ENCODE measurements at regions not wholly inside any gene's neighbourhood (a gene's known extent, or its start where the extent isn't known, plus 50 kb on each side); places are given as distances from the start of the nearest gene placed in this dataset.
"Not testable (repeated sequence)": the region's sequence is repeated elsewhere in the genome, so short reads cannot be mapped to it uniquely, and the experiment has no call there.

DNA sequence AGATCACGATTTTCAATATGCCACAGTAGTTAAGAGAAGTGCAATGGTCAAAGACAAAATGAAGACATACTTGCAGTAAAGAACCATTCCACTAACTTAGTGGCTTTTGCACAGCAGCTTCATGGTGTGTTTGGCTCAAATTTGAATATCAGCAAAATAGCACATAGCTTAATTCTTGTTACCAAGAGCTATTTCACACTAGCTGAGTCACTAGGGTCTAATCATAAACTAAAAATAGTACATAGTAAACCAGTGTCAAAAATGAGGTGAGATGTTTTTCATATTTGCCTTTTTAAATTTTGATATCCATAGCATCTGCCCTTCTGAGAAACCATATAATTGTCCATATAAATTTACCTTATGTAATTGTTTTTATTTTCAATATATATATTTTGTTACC, 325.0 kb upstream of the LUZP2 start:
- Mint-ChIP-seq H3K27ac (ENCODE audit: unreplicated experiment) (no peak overlapping the region), H3K4me1 (ENCODE audit: low read depth, unreplicated experiment) (no peaks in the 10 kb centered on the region), H3K27me3 (ENCODE audit: low read depth, unreplicated experiment) (no peaks in the 10 kb centered on the region), H3K9me3 (ENCODE audit: unreplicated experiment) (no peaks in the 10 kb centered on the region), H3K4me3 (ENCODE audit: unreplicated experiment) (no peak overlapping the region), H3K36me3 (ENCODE audit: low read depth, unreplicated experiment) (no peaks in the 10 kb centered on the region)
- Histone ChIP-seq H3K27me3 (ENCODE audit: insufficient read depth, low read length) (no peaks in the 10 kb centered on the region), H3K36me3 (ENCODE audit: insufficient read depth, low read length) (no peaks in the 10 kb centered on the region), H3K4me1 (ENCODE audit: insufficient read depth, low read length) (no peaks in the 10 kb centered on the region), H3K9me3 (ENCODE audit: insufficient read depth, low read depth, low read length) (no peaks in the 10 kb centered on the region), H3K9ac (ENCODE audit: low read length) (no peak overlapping the region), H2AFZ (ENCODE audit: low read depth, low read length) (no peak overlapping the region), H3K4me2 (ENCODE audit: low read length) (no peak overlapping the region), H3K27ac (ENCODE audit: low read depth, low read length) (no peak overlapping the region), H3K79me2 (ENCODE audit: insufficient read depth, low read length) (no peaks in the 10 kb centered on the region), H4K20me1 (ENCODE audit: insufficient read depth, low read length) (no peaks in the 10 kb centered on the region), H3K4me3 (ENCODE audit: insufficient read depth, low read depth, low read length) (no peak overlapping the region)
- DNase-seq (ENCODE audit: low read depth) (no peak), FAIRE-seq (no peak)
- TF ChIP-seq EZH2 (IDR thresholded peaks at IDR 0.05; ENCODE audit: insufficient read depth, low read length) = no peak
- TF ChIP-seq, protein P1, sequence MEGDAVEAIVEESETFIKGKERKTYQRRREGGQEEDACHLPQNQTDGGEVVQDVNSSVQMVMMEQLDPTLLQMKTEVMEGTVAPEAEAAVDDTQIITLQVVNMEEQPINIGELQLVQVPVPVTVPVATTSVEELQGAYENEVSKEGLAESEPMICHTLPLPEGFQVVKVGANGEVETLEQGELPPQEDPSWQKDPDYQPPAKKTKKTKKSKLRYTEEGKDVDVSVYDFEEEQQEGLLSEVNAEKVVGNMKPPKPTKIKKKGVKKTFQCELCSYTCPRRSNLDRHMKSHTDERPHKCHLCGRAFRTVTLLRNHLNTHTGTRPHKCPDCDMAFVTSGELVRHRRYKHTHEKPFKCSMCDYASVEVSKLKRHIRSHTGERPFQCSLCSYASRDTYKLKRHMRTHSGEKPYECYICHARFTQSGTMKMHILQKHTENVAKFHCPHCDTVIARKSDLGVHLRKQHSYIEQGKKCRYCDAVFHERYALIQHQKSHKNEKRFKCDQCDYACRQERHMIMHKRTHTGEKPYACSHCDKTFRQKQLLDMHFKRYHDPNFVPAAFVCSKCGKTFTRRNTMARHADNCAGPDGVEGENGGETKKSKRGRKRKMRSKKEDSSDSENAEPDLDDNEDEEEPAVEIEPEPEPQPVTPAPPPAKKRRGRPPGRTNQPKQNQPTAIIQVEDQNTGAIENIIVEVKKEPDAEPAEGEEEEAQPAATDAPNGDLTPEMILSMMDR (IDR thresholded peaks at IDR 0.05; ENCODE audit: insufficient read depth, low read depth, low read length) = no peak

DNA sequence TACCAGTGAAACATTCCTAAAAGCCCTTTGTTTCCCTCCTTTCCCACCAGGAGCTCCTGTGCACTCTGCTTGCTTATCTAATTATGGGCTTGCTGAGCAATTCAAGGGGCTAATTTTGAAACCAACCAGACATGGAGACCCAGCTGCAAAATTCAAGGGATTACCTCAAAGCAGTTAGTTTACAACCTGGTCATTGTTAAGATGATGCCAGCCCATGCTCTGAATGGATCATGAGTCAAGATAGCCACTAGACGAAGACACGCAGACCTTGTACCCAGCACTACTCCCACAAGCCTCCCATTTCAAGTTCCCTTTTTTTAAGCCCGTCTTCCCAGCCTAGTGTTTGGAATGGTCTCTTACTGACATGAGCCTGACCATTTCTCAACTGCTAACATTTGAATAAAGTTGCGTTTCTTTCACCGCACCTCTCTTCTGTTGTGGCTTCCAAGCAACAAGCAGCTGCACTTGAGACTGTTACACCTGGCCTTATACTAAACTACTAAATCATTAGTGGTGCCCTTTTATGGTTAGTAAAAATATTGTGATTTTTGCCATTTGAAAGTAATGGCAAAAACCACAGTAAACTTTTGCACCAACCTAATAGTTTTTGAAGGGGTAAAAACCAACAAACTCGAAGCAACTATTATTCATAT, 315.3 kb upstream of the LUZP2 start:
- no peak overlapping the region for H3K9ac ChIP-seq (ENCODE audit: low read length)
- no peaks in the 10 kb centered on the region for H4K20me1 ChIP-seq (ENCODE audit: insufficient read depth, low read length)
- H2AFZ ChIP-seq (ENCODE audit: low read depth, low read length) = no peak overlapping the region
- no peaks in the 10 kb centered on the region for H3K9me3 Mint-ChIP-seq (ENCODE audit: unreplicated experiment)
- no peak overlapping the region for H3K27ac ChIP-seq (ENCODE audit: low read depth, low read length)
- no peak overlapping the region for H3K4me2 ChIP-seq (ENCODE audit: low read length)
- FAIRE-seq (no peak), DNase-seq (ENCODE audit: low read depth) (no peak)
- H3K27ac Mint-ChIP-seq (ENCODE audit: unreplicated experiment) = no peak overlapping the region
- no peaks in the 10 kb centered on the region for H3K79me2 ChIP-seq (ENCODE audit: insufficient read depth, low read length)
- no peaks in the 10 kb centered on the region for H3K27me3 Mint-ChIP-seq (ENCODE audit: low read depth, unreplicated experiment)
- no peaks in the 10 kb centered on the region for H3K9me3 ChIP-seq (ENCODE audit: insufficient read depth, low read depth, low read length)
- no peak overlapping the region for H3K4me3 ChIP-seq (ENCODE audit: insufficient read depth, low read depth, low read length)
- no peaks in the 10 kb centered on the region for H3K27me3 ChIP-seq (ENCODE audit: insufficient read depth, low read length)
- no peaks in the 10 kb centered on the region for H3K4me1 ChIP-seq (ENCODE audit: insufficient read depth, low read length)
- no peaks in the 10 kb centered on the region for H3K4me1 Mint-ChIP-seq (ENCODE audit: low read depth, unreplicated experiment)
- H3K36me3 ChIP-seq (ENCODE audit: insufficient read depth, low read length) = no peaks in the 10 kb centered on the region
- no peak overlapping the region for H3K4me3 Mint-ChIP-seq (ENCODE audit: unreplicated experiment)
- TF ChIP-seq, protein P1 (IDR thresholded peaks at IDR 0.05; ENCODE audit: insufficient read depth, low read depth, low read length) = no peak
- TF ChIP-seq EZH2 (IDR thresholded peaks at IDR 0.05; ENCODE audit: insufficient read depth, low read length) = no peak
- H3K36me3 Mint-ChIP-seq (ENCODE audit: low read depth, unreplicated experiment) = no peaks in the 10 kb centered on the region

DNA sequence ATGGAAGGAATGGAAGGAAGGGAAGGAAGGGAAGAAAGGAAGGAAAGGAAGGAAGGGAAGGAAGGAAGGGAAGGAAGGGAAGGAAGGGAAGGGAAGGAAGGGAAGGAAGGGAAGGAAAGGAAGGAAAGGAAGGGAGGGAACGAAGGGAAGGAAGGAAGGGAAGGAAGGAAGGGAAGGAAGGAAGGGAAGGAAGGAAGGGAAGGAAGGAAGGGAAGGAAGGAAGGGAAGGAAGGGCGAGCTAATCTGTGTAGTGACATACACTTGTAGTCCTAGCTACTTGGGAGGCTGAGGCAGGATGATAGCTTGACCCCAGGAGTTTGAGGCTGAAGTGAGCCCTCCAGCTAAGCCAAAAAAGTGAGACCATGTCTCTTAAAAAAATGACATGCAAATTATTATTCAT, 311.3 kb upstream of the LUZP2 start:
- H3K79me2 ChIP-seq (ENCODE audit: insufficient read depth, low read length); FAIRE-seq; H3K4me3 ChIP-seq (ENCODE audit: insufficient read depth, low read depth, low read length); H3K36me3 Mint-ChIP-seq (ENCODE audit: low read depth, unreplicated experiment); H3K9me3 ChIP-seq (ENCODE audit: insufficient read depth, low read depth, low read length); H3K27me3 Mint-ChIP-seq (ENCODE audit: low read depth, unreplicated experiment); H3K27ac ChIP-seq (ENCODE audit: low read depth, low read length); H4K20me1 ChIP-seq (ENCODE audit: insufficient read depth, low read length); DNase-seq (ENCODE audit: low read depth); H3K27ac Mint-ChIP-seq (ENCODE audit: unreplicated experiment); H2AFZ ChIP-seq (ENCODE audit: low read depth, low read length); H3K4me3 Mint-ChIP-seq (ENCODE audit: unreplicated experiment); H3K9me3 Mint-ChIP-seq (ENCODE audit: unreplicated experiment); H3K9ac ChIP-seq (ENCODE audit: low read length); H3K36me3 ChIP-seq (ENCODE audit: insufficient read depth, low read length); H3K4me1 ChIP-seq (ENCODE audit: insufficient read depth, low read length); H3K4me2 ChIP-seq (ENCODE audit: low read length); H3K27me3 ChIP-seq (ENCODE audit: insufficient read depth, low read length); H3K4me1 Mint-ChIP-seq (ENCODE audit: low read depth, unreplicated experiment): not testable (repeated sequence)
